Hindlimb muscle (tissue), 1 donor: ENCODE measurements at regions not wholly inside any gene's neighbourhood (a gene's known extent, or its start where the extent isn't known, plus 50 kb on each side); places are given as distances from the start of the nearest gene placed in this dataset.

ENCODE experiments used
- DNase-seq: peaks from one replicate; pipeline ENCODE4 v3.0.0-alpha.2; 2013

GRCh38 chr9:91138760-91139159 lies 223.0 kb downstream of the AUH start:
- no peak for DNase-seq

DNA sequence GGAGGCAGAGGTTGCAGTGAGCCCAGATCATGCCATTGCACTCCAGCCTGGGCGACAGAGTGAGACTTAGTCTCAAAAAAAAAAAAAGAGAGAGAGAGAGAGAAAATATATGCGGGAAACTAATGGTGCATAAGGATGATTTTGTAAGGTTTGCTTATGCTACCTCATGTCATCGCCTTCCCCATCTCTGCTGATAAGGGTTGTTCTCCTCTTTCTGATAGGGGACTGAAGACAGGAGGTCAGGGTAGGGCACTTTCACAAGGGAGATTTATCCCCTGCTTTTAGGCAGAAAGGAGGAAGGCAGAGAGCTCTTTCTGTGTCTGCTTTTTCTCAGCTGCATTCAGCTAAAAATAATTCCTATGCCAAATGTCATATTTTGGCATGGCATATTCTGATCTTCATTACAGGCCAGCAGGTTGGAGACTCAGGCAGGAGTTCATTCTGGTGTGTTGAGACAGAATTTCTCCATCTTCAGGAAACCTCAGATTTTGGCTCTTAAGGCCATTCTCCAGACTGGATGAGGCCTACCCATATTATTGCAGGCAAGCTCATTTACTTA lies 220.2 kb downstream of the AUH start:
- DNase-seq: no peak

DNA sequence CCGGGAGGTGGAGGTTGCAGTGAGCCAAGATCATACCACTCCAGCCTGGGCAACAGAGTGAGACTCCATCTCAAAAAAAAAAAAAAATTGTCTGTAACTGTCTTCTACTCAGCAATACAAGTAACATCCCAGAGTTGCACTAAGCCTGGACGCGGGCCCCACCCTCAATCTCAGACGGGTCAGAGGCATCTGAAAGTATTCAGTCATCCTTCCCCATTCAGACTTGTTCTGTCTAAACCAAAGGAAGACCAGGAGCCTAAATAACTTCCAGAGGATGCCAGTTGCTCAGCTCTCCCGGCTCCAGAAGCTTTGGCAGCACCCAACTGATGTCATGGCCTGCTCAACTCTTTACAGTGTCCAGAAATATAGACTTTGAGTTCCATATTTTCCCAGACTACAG lies 218.6 kb downstream of the AUH start:
- DNase-seq: no peak

- no peak for DNase-seq
Observed at GRCh38 chr9:91143642-91144041, 218.1 kb downstream of the AUH start.

GRCh38 chr9:91144769-91145168 lies 216.9 kb downstream of the AUH start:
- DNase-seq: no peak

GRCh38 chr9:91145496-91145895 lies 216.2 kb downstream of the AUH start:
- no peak for DNase-seq

DNA sequence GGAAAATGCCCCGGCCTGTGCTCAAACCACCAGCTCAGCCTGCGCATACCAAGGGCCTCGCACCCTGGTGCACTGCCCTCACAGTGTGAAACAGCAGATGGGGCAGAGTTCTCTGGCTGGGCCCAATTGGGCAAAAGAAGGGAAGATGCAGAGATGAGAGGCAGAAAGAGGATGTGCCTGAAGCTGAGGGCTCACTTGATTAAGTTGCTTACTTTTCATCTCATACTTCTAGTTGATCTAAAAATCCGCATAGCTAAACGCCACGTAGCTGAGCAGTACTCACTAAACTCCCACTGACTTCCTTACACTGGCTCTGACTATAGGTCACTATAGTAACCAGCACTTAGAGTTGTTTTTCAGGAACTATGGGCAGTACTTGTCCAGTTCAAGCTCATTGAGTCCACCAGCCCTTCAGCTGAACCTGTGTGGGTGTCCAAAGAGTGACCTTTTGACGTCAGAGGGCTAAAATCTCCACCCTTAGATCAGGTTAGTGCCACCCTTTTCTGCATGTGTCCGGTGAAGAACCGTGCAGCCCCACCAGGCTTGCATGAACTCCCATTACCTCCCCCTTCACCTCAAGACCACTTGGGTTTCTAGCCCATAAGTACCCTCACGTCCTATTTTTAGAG lies 215.2 kb downstream of the AUH start:
- DNase-seq: no peak

DNA sequence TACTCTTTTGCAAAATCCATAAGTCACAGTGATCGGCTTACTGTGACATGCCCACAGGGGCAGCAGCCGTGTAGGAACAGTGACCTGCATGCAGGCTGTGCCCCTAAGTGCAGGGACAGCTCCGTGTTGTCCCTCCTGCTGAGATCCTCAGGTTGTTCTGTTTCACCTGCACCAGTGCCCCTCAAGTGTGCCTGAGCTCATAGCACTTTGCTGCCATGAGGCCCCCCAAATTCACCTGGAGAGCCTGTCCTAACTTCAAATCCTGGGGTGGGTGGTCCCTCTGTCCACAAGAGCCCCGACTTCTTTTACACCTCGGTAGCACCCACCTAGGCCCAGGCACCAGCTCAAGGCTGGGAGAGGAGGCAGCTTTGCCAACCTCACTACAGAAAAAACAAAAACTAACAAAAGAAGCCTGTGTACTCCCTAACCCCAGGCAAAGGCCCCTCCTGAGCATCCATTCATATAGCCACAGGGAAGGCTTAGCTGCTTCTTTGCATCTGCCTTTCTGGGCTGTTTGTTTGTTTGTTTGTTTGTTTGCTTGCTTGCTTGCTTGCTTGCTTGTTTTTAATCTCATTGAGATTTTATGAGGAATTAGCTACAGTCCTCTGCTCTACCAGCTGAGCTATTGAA lies 214.5 kb downstream of the AUH start:
- DNase-seq: no peak

DNA sequence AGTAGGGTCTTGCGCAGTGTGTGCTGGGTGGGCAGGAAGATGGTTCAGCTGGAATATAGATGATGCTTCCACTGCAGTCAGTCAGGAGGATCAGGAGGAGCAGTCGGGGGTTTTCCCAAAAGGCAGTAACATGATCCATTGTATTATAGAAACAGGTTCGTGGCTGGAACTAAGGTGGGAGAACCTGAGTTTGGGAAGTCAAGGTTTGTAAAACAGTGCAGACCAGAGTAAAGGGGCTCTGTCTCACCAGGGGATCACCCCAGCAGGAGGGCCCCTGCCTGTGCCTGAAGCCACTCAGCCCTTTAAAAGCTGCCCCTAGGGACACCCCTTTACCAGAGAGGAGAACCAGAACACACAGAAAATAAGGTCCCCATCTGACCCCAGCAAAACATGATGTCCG lies 213.4 kb downstream of the AUH start:
- no peak for DNase-seq

DNA sequence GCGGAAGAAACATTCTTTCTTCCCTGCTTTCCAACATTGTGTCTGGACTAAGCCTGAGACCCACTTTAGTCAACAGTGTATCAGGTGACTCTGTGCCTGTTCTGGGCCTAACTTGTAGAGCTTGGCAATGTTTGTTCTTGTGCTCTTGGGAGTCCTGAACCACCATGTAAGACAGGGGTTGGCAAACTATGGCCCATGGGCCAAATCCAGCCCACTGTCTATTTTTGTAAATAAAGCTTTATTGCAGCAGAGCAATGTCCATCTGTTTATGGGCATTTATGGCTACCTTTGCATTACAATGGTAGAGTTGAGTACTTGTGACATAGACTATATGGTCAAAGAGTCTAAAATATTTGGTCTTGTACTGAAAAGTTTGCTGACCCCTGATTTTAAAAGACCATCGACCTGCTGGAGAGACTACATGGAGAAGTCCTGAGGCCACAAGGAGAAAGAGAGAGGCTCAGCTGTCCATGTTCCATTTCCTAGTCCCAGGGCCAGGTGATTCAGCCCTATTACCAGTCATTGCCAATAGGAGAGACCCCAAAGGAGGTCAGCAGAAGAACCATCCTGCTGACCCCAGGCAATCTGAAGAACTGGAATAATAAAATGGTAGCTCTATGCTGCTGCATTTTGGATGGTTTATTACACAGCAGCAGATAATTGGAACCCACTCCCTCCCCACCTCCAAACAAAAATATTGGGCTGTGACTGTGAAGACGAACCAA lies 211.3 kb downstream of the AUH start:
- DNase-seq: no peak

GRCh38 chr9:91150998-91151717 lies 210.6 kb downstream of the AUH start:
- DNase-seq: no peak

- DNase-seq: no peak
Observed at GRCh38 chr9:91151718-91152095, 210.0 kb downstream of the AUH start.

- DNase-seq: no peak
Observed at GRCh38 chr9:91154686-91155085, 207.0 kb downstream of the AUH start.

GRCh38 chr9:91155181-91155580 lies 206.5 kb downstream of the AUH start:
- no peak for DNase-seq

DNA sequence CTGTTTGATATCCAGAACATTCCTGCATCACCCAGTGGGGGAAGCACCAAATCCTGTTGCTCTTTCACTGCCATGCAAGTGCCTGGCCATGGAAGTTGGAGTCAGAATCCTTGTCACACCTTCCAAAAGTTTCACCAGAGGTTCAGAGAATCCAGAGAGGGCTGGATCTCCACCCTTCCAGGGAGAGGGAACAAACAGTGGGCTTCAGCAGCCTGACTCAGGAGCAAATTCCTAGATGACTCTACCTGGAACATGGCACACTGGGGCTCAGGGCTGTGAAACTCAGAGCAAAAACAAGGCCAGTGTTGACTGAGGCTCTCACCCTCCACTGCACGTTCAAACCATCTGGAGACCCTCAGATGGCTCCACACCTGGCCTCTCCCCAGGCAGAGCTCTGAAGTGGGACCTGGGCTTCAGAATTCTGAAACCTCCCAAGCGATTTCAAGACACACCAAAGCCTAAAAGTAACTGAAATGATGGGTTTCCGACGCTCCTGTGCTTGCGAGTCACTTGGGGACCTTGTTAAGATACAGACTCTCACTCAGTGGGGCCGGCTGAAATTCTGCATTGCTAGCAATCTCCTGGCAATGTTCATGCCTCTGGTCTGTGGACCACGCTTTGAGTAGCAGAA lies 205.9 kb downstream of the AUH start:
- no peak for DNase-seq

DNA sequence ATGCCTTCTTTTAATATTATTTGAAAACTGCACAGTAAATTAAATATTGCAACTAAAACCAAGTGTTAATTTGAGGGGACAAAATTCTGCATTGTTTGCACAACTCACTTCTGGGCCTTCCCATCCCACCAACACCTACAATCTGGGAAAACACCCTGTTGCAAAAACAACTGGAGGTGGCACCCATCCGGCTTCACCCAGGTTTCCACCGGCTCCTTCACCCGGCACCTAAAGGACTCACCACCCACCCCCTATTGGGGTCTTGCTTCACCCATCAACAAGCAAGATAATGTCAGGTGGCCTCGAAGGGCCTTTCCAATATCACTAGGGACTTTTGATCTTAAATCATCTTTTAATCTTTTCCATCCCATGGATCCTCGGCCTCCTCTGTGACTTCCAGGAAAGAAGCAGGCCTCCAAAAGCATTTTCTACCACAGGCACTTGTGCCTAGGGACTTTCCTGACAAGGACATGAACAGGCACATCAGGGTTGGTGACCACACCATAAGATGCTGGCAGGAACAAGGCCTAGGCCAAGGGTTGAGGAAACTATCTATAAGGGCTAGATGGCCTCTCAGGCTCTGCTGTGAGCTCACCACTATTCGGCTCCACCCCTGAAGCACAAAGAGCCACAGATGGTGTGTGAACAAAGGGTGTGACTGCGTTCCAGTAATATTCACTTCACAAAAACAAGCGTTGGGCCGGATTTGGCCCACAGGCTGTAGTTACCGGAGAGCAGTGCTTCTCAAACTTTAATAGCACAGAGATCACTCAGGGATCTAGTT lies 205.1 kb downstream of the AUH start:
- no peak for DNase-seq

DNA sequence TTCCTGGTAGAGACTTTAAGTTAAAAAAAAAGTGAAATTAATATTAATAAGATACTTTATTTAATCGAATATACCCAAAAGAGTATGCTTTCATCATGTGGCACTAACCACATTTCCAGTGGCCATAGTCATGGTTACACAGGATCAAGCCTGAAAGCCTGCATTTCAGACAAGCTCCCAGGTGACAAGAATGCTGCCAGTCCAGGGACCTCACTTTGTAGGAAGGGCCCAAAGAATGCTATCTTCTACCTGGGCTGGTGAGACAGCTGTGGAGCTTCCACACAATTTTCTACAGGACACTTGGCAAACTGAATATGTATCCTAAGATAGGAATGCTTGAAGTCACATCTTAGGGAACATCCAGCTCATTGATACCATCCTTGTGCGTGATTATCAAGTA lies 203.8 kb downstream of the AUH start:
- no peak for DNase-seq

DNA sequence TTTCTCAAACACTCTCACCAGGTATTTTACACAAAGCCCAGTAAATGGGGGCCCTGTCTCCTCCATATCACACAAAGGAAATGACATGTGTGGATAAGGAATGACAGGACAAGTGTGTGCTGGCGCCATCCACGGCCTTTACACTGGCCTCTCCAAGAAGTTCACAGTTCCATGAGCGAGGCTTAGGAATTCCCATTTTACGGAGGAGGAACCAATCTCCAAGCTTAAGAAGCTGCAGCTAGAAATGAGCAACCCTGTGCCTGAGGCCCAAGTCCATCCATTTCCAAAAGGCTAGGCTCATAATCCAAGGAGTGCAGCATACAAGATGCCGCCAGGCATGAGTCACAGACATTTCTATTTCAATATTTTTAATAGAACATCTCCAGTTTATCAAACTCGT lies 203.4 kb downstream of the AUH start:
- DNase-seq: no peak

- no peak for DNase-seq
Observed at GRCh38 chr9:91158946-91159345, 202.8 kb downstream of the AUH start.

GRCh38 chr9:91159664-91160121 lies 202.0 kb downstream of the AUH start:
- DNase-seq: peak; percentile 50

DNA sequence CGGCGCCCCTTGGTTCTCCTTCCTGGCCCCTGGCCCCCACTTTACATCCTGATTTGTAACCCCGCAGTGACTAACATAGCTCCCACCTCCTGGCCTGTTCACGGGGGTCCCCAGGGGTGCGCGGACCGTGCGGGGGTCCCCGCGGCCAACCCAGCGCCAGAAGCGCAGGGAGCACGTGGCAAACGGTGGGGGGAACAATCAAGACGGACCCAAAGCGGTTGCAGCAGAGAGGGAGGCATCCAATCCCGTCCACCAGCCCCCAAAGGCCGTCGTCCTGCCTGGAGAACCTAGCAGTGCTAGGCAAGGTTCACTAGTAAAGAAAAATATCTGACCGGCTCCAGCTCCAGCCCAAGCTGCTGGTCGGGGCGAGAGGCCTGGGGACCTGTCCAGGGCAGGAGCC lies 201.5 kb downstream of the AUH start:
- no peak for DNase-seq
